ENCODE measurements at regions not wholly inside any gene's neighbourhood (a gene's known extent, or its start where the extent isn't known, plus 50 kb on each side); places are given as distances from the start of the nearest gene placed in this dataset.

DNA sequence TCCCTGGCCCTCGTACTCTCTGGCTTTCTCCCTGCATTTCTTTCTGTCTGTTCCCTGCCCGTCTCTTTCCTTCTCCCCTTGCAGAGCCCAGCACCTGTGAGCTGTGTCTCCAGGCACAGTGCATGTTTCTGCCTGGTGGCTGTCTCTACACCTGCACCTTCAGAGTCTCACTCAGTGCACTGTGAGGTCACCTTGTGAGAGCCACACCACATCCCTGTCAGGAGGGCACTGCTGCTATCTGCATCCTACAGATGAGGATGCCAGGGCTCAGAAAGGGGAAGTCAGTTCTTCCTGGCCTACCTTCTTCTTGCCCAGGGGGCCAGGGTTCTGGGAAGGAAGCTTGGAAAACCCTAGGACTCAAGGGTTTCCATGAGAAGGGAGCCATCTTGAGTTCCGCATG is 69.7 kb upstream of the NEURL1B start:
- TF ChIP-seq POLR2A (IDR thresholded peaks at IDR 0.05): no peak
- TF ChIP-seq, protein P1, sequence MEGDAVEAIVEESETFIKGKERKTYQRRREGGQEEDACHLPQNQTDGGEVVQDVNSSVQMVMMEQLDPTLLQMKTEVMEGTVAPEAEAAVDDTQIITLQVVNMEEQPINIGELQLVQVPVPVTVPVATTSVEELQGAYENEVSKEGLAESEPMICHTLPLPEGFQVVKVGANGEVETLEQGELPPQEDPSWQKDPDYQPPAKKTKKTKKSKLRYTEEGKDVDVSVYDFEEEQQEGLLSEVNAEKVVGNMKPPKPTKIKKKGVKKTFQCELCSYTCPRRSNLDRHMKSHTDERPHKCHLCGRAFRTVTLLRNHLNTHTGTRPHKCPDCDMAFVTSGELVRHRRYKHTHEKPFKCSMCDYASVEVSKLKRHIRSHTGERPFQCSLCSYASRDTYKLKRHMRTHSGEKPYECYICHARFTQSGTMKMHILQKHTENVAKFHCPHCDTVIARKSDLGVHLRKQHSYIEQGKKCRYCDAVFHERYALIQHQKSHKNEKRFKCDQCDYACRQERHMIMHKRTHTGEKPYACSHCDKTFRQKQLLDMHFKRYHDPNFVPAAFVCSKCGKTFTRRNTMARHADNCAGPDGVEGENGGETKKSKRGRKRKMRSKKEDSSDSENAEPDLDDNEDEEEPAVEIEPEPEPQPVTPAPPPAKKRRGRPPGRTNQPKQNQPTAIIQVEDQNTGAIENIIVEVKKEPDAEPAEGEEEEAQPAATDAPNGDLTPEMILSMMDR (IDR thresholded peaks at IDR 0.05): no peak
